Globus pallidus (tissue), 1 donor: ENCODE measurements at regions not wholly inside any gene's neighbourhood (a gene's known extent, or its start where the extent isn't known, plus 50 kb on each side); places are given as distances from the start of the nearest gene placed in this dataset.
"Not testable (repeated sequence)": the region's sequence is repeated elsewhere in the genome, so short reads cannot be mapped to it uniquely, and the experiment has no call there.

ENCODE experiments used
- DNase-seq: peaks from one replicate; pipeline ENCODE4 v3.0.0-alpha.2; 2015; ENCODE audit warnings: low spot score

GRCh38 chr2:66632882-66633281, 198.0 kb downstream of the MEIS1 start:
- DNase-seq = not testable (repeated sequence)

GRCh38 chr2:66633631-66634030, 198.7 kb downstream of the MEIS1 start:
- no peak for DNase-seq

DNA sequence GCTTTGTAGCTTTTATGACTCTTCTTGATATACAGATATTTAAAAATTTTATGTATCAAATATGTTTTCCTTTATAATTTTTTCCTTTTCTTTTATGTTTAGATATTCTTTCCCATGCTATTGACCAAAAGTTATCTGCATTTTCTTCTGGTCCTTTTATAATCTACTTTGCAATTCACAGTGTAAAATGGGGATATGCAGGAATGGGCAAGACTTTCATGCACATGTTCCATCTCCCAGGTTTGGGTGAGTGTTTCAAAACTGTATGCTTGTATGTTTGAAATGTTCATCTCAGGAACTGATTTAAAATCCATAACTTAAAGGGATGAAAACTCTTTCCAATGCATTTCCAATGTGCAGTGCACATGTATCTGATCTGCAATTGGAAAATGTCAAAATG, 199.9 kb downstream of the MEIS1 start:
- DNase-seq = no peak

DNA sequence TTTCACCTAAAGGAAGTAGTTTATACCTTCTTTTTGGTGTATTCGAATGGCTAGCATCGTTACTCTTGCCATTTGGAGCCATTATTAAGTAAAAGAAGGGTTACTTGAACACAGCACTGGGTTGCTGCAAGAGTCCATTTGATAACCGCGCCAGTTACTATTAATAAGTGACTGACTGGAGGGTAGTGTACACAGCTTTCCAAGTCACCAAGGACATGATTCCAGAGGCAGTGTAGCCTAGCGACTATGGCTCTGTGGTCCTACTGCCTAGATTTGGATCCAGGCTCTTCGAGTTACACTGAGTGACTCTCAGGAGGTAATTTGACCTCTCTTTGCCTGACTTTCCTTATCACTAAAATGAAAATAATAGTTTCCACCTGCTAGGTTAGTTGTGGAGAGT, 206.8 kb downstream of the MEIS1 start:
- DNase-seq = no peak

DNA sequence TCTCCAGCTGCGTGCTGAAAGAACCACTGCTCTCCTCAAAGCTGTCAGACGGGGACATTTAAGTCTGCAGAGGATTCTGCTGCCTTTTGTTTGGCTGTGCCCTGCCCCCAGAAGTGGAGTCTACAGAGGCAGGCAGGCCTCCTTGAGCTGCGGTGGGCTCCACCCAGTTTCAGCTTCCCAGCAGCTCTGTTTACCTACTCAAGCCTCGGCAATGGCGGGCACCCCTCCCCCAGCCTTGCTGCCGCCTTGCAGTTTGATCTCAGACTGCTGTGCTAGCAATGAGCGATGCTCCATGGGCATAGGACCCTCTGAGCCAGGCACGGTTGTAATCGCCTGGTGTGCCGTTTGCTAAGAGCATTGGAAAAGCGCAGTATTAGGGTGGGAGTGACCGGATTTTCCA, 213.2 kb downstream of the MEIS1 start:
- not testable (repeated sequence) for DNase-seq

DNA sequence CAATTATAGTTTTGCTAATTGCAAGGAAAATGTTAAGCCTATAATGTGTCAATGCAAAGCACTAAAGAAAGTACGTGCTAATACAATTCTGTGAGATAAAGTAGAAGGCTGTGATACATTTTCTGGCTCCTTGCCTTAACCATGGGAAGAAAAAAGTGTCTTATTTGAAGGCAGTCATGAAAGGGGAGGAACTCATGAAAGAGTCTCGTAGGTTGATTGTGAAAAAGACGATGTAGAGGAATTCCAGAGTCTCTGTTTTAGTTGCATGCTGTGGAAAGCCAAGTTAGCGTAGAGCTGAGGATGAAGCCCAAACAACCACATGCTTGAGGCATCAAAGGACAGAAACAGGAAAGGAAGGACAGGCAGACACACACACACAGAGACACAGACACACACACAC, 214.1 kb downstream of the MEIS1 start:
- DNase-seq = no peak

DNA sequence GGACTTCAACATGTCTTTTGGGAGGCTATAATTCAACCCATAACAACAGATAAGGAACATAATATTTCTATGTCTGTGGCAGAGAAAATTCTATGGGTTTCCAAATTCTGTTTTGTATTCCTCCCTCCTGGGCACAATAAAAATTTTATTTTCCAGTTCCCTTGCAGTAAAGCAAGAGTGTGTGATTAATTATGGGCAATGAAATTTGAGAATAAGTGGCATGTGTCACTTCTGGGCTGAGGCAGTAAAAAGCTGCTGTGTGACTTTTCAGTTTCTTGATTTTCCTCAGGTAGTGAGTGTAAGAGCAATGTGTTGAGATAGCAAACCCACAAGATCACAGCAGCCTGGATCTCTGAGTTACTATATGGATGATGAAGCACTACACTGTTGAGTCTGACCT, 216.4 kb downstream of the MEIS1 start:
- no peak for DNase-seq

- no peak for DNase-seq
Observed at GRCh38 chr2:66660804-66661203, 225.9 kb downstream of the MEIS1 start.

- DNase-seq = no peak
Observed at GRCh38 chr2:66661253-66662173, 226.6 kb downstream of the MEIS1 start.

GRCh38 chr2:66665124-66665984, 230.4 kb downstream of the MEIS1 start:
- no peak for DNase-seq

- no peak for DNase-seq
Observed at GRCh38 chr2:66667301-66667700, 232.4 kb downstream of the MEIS1 start.

- DNase-seq = no peak
Observed at GRCh38 chr2:66673286-66673685, 238.4 kb downstream of the MEIS1 start.

DNA sequence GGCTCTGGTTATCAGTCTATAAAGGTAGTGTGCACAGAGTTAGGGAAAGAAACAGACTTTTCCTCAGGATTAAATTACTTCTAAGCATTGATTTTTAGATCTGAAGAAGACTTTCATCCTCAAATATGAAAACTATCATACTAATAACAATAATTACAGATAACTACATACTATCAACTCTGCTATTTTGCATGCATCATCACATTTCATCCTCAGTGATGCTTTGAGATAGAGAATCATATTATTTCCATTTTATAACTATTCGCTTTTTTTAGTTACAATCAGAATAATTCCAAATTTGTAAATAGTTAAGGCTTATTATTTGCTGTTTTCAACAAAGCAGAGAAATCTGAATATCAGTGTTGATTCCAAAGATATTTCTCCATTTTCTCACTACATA, 239.2 kb downstream of the MEIS1 start:
- no peak for DNase-seq

DNA sequence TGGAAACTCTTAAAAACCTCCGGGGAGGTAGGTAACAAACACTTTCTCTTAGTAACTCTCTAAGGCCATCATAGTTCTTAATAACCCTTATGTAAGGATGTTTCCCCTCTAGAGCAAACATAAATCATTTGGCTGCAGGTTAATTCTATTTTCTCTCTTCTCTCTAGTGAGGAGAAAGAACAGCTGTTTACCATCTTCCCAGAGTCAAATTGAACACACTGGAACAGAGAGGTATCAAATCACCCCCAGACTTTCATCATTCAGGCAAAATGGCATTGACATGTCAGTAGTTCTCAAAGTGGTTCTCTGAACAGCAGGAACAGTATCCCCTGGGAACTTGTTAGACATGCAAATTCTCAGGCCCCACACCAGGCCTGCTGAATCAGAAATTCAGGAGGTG, 240.7 kb downstream of the MEIS1 start:
- no peak for DNase-seq

- DNase-seq = no peak
Observed at GRCh38 chr2:66679442-66679841, 244.5 kb downstream of the MEIS1 start.

- no peak for DNase-seq
Observed at GRCh38 chr2:66682476-66682875, 247.6 kb downstream of the MEIS1 start.

DNA sequence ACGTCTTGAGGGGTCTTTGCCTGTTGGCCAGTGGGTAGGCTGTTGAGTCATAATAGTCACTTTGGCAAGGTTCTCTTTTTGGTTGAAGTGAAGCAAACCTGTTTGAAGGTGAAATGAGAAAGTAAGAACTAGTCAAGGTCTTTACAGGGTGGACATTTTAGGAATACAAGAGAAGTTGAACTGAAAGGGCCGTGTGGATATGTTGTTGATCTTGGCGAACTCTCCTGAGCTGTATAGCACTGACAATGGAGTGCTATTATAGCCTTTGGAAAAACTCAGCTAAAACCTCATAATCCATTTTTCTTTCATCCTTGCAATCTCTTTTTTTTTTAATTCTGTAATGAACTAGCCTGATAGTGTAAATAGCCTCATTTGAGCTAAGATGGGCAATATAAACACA, 248.1 kb downstream of the MEIS1 start:
- DNase-seq = no peak

GRCh38 chr2:66683599-66683998, 248.7 kb downstream of the MEIS1 start:
- DNase-seq = no peak

DNA sequence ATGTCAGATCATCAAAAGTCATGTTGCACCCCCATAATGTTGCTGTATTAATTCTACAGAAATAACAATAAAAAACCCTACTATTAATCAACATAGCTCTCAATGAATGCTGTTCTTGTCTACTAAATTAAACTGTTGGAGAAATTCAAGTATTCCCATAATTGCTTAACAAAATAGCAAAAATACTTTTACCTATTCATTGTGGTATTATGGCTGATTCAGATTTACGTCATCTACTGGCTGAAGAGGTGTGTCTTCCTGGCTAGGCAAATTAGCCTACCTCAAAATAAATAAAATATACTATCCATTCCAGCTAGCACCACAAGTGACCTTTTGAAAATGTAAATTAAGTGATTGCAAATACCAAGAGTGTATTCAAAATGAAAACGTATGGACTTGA, 249.4 kb downstream of the MEIS1 start:
- DNase-seq = no peak

DNA sequence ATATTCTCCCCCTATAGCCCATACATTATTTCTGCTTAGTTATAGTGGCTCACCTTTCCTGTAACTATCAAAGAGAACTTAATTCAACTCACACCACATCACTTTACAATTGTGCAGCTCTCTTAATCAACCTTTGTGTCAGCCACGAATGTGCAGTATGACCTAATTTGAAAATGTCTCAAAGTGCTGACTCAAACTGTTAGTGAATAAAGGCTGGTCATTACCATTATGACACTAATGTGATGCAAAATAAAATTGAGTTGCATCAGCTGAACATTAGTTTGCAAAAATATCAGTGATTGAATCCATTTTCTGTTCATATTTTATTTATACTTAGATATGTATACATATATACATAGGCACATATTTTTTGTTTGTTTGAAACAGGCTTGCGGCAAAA, 251.8 kb downstream of the MEIS1 start:
- DNase-seq = no peak

- DNase-seq = no peak
Observed at GRCh38 chr2:66688951-66689350, 254.0 kb downstream of the MEIS1 start.

DNA sequence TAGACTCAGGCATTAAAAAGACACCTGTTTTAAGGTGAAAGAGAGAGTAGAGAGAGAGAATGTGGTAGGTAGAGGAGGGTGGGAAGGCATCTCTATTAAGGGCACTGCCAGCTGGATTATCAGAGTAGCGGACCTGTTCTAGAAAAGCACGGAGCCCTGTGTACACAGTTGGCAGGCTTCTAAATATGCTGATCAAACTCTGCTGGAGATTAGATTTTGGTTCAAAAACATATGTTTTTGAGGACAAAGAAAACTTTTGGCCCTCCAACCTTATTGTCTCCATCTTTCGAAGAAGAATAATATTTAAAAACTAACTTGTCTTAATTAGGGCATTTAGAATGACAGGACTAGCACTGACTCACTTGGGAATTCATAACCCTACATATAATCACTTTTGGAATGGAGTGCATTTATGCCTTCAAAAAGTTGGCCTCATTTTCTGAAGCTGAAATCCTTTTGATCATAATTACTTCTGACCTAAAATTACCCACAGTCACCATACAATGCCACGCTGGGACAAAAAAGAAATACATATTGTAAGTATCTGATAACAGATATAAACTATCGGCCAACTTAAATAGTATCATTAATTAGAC, 254.6 kb downstream of the MEIS1 start:
- DNase-seq = no peak
